SH-SY5Y (cell line): ENCODE measurements at regions not wholly inside any gene's neighbourhood (a gene's known extent, or its start where the extent isn't known, plus 50 kb on each side); places are given as distances from the start of the nearest gene placed in this dataset.
A peak's percentile ranks its signal among the peaks of the same experiment; 100 is the strongest.

Experiments
- GATA2 ChIP-seq: IDR thresholded peaks from 2 replicates; pipeline ENCODE4 v1.6.1; 2011; ENCODE audit warnings: mild to moderate bottlenecking, low read depth, low read length
- GATA3 ChIP-seq: IDR thresholded peaks from 2 replicates; pipeline ENCODE4 v1.6.1; 2011; ENCODE audit warnings: low read depth, mild to moderate bottlenecking, low read length, moderate library complexity

GRCh38 chr4:8727546-8728510 is 135.3 kb downstream of the CPZ start:
- TF ChIP-seq GATA2 (no peak), GATA3 (no peak)

DNA sequence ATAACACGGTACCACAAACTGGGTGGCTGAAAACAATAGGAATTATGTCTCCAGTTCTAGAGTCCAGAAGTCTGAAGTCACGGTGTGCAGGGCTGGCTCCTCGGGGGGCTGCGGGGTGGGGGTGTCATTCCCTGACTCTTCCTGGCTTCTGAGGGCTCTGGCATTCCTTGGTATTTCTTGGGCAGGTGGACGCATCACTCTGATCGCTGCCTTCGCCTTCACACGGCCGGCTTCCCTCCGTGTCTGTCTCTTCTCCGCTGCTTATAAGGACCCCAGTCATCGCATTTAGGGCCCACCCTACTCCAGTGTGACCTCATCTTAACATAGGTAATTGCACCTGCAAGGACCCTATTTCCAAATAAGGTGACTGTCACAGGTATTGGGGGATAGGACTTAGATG is 134.6 kb downstream of the CPZ start:
- TF ChIP-seq GATA3 = no peak

DNA sequence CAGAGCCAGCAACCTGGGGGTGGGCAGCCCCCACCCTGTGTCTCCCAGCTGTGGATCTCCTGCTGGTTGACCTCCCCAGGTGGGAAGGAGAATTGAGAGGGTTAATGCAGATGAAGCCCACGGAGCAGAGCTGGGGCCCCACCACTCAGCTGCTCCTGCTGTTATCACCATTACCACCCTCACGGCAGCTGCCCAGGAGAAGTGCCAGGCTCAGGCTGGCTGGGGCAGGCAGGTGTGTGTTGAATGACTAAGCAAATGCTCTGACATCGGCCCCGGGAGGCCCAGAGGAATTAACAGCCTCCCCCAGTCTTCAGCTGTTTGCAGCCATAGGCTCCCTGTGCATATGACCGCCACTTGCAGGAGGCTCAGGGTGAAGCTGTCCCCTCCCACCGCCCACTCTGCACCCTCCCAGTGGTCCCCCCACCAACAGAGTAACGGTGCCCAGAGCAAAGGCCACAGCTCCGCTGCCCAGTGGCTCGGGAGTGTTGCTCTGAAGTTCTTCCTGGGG is 133.8 kb downstream of the CPZ start:
- TF ChIP-seq GATA2 (no peak), GATA3 (no peak)

GRCh38 chr4:8725845-8726244 is 133.3 kb downstream of the CPZ start:
- TF ChIP-seq GATA3 (no peak), GATA2 (no peak)

DNA sequence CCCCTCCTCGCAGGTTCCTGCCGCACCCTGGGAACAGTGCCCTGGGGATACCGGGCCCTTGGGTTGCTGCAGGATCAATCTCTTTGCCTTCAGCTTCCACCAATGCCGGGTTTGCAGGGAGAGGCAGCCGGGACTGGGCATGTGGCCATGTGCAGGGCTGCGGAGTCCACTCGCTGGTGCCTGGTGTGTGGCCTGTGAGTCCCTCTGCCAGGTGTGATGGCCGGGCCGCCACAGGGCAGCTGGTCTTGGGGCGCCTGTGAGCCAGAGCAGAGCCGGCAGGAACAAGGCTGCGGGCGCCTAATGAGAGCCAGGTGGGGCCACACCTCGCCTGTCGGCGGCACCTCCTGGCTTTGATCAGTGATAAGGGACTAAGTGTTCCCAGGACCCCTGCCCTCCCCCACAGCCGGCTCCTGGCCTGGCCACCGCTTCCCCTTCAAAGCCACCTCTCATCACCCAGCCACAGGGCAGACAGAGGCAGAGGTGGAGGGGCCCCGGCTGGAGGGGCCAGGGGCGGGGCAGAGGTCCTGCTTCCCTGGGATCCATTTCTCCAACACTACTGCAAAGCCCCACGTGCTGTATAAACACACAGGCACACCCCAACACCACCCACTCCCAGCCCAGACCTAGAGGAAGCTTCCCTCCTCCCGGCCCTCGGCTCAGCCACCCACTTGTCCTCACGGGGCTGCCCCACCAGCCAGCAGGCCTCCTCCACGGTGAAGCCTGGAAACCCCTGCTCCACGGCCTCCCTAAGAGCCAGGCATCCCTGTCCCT is 132.7 kb downstream of the CPZ start:
- TF ChIP-seq GATA3 (no peak), GATA2 (peak; percentile 92)

DNA sequence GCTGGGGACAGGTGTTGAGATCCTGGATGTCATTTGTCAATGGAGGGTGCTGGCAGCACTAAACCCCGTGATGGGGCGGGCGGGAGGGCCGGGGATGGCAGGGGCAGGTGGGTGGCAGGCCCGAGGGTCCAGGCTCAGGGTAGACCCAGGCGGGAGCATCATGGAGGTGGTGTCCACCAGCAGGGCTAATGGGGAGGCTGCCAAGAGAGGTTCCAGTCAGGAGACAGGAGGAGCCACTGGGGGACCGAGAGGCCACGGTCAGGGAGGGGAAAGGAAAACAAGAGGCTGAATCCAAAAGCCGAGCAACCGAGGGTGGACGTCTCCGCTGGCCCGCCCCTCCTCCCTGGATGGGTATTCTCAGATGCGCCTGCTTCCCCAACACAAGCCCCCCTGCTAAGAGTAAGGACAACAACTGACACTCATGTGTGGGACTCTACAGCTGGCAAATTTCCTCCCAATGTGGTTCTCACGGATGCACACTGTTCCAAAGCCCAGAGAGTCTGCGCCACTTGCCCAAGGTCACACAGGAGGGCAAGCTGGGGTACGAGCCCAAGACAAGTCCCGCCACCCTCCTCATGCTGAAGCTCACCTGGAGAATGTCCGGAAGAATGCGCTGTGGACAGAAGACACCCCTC is 132.0 kb downstream of the CPZ start:
- TF ChIP-seq GATA2 = no peak
- TF ChIP-seq GATA3 = no peak

DNA sequence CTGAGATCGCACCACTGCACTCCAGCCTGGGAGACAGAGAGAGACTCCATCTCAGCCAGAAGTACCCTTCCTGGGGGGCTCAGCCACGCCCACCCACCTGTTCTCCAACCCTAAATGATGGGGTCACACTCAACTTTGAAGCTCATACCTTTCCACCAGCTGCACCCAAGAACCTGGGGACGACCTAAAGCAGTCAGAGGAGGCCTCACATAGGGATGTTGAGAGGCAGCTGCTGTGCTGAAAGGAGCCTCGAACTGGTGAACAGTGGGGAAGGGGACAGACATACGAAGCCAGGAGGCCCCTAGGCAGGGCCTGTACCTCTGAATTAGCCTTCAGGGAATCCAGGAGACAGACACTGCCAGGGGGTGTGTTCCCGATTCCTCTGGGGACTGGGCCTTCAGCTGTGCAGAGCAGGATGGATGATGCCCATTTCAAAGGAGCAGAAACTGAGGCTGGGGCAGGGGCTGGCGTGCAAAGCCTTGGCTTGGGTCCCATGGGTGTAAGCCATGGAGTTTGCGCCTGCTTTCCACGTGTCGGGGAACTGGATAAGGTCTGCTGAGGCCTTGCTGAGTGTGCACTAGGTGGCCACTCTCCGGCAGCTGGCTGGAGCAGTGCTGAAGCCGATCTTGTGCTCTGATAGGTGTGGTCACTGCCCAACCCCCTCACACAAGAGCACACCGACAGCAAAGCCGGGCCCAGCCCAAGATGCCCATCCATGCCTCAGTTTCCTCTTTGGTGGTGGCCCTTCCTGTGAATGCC is 130.8 kb downstream of the CPZ start:
- no peak for TF ChIP-seq GATA2
- TF ChIP-seq GATA3 = no peak

GRCh38 chr4:8722556-8722955 is 130.0 kb downstream of the CPZ start:
- TF ChIP-seq GATA3 = no peak
- TF ChIP-seq GATA2 = no peak

- no peak for TF ChIP-seq GATA2
- no peak for TF ChIP-seq GATA3
Observed at GRCh38 chr4:8721621-8722020, 129.1 kb downstream of the CPZ start.

- TF ChIP-seq GATA2 (no peak), GATA3 (no peak)
Observed at GRCh38 chr4:8719421-8719820, 126.9 kb downstream of the CPZ start.

DNA sequence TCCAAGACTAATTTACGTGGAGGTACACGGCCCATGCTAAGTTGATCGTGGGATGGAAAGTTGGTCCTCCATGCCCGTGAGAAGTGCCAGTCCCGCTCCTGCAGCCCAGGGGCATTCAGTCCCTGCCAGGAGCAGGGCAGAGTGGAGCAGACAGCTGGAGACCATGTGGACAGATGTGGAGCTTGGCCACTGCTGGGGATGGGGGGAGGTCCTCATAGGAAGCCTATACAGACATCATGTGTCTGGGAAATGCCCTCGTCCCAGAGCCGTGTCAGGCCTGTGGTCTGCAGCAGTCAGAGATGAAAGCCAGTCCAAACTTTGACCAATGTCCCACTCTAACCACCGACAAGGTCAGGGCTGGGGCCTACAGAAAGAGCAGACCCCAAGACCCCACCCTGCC is 118.4 kb downstream of the CPZ start:
- TF ChIP-seq GATA3 (no peak), GATA2 (no peak)

- TF ChIP-seq GATA2 (no peak), GATA3 (no peak)
Observed at GRCh38 chr4:8710416-8710815, 117.9 kb downstream of the CPZ start.

GRCh38 chr4:8709729-8710360 is 117.3 kb downstream of the CPZ start:
- TF ChIP-seq GATA2 (no peak), GATA3 (no peak)
